NCI-H69 (cell line): ENCODE measurements at regions not wholly inside any gene's neighbourhood (a gene's known extent, or its start where the extent isn't known, plus 50 kb on each side); places are given as distances from the start of the nearest gene placed in this dataset.

Source experiments
- DNase-seq: peaks from one replicate; lab custom pipeline; 2025; lab: John Stamatoyannopoulos, UW

DNA sequence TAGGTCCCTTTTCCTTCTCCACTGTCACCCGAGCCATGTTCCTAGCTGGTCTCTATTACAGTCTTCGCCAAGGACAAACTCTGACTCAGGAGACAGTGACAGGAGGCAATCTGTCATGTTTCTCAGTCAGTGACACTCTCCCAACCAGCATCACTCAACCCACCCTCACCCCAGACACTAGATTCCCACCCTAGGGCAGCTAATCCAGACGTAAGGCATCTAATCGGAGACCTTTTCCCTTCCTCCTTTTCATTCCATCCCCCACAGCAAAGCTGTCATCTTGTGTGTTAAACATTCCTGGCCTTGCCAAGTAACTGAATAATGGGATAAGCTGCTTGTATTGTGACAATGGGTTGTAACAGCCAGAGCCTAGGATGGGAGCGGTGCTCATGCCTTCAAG, 95.2 kb downstream of the SNX18 start:
- DNase-seq = no peak

DNA sequence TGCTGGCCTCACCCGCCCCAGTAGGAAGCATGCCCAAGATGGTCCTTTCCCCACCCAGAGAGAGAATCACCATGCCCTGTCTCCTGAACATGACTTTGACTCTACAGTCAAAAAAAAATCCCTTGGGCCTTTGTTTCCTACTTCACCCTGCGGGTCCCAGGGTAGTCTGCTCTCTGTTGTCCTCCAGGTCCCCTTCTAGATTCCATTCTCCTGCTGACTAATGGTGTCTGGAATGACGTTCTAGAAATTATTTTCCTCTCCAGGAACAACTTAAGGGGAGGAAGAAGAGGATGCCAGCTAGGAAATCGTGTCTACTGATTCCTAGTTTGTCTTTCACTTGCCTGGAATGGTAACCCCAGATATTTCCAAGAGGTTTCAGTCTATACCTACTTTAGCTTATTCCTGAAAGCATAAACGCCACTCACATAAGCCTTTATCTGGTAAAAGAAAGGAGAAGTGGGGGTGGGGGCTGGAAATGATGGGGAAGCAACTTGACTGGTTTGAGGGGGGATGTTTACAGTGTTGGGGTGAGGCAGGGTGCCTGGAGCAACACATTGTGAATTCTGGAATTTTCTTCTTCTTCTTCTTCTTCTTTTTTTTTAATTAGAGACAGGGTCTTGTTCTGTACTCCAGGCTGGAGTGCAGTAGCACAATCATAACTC, 93.9 kb downstream of the SNX18 start:
- no peak for DNase-seq

- no peak for DNase-seq
Measured at GRCh38 chr5:54610197-54610944, 92.8 kb downstream of the SNX18 start.

GRCh38 chr5:54608423-54609085, 91.0 kb downstream of the SNX18 start:
- DNase-seq = no peak

DNA sequence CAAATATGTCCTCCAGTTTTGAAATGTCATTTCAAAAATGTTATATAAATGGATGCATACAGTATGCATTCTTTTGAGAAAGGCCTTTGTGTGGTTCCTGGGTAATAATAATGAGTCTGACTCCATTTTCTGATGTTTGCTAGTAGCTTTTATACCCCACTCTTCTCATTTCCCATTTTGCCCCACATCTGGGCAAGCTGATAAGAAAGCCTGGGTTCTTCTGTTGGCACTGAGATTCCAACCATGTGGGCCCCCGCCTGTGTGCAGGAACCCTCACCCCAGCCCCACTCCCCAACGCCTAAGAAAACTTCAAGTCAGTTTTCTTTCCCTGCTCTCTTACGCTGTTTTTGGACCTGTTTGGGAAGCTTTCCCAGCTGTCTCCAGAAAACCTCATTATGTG, 89.4 kb downstream of the SNX18 start:
- no peak for DNase-seq

- no peak for DNase-seq
Measured at GRCh38 chr5:54603372-54603771, 85.8 kb downstream of the SNX18 start.

GRCh38 chr5:54602475-54602874, 84.9 kb downstream of the SNX18 start:
- no peak for DNase-seq

GRCh38 chr5:54601411-54602230, 84.1 kb downstream of the SNX18 start:
- no peak for DNase-seq
